ENCODE measurements at regions not wholly inside any gene's neighbourhood (a gene's known extent, or its start where the extent isn't known, plus 50 kb on each side); places are given as distances from the start of the nearest gene placed in this dataset.

DNA sequence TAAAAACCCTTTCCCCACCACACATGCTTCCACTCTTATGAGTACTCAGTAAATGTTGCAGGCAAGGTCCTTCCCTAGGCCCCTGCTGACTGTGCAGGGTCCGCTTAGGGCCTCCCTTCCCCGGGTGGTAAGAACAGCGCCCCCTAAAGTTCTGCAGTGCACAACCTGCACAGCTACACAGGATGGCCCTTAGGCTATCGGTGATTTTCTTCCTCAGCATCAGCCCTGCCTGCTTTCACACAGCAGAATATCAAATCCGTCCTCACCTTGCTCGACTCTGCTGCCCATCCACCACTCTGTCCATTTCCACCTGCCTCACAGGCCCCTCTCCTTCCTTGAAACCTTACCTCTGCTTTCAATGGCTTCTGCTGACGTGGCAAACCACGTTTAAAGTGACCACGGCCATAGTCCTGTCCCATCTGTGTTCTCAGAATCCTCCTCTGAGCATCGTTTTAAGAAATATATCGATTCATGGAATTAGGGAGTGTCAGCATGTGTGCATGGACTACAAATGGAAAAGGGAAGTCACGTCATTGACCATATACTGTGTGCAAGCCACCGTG lies 51.4 kb upstream of the TMEM132E start:
- TF ChIP-seq POLR2AphosphoS5 (IDR thresholded peaks at IDR 0.05; ENCODE audit: borderline replicate concordance, low read depth, low read length) (no peak), EZH2 (IDR thresholded peaks at IDR 0.05) (no peak)

All from SK-N-MC (cell line).